ENCODE measurements at regions not wholly inside any gene's neighbourhood (a gene's known extent, or its start where the extent isn't known, plus 50 kb on each side); places are given as distances from the start of the nearest gene placed in this dataset.

DNA sequence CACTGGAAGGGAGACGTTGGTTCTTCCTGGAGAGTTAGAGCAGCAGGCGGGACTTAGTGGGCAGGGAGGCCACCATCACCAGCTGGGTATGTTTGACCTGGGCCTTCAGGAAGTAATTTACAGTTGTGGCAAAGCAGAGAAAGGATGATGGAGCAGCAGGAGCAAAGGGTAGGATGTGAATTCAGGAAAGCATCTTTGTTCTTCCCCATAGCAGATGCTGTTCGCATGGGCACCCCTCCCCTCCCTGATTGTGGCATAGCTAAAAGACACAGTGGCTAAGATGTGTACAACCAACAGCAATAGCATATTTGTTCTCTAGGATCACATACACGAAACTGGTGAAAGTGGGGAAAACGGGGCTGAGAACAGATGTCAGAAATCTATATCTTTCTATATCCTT is 56.3 kb upstream of the ITPRID1 start:
- ChIA-PET POLR2A (no interaction called here), CTCF (interaction anchor here (1.3 to 5.7 kb wide), 4 partner anchors 9 to 32 kb away, joined by 3 to 34 read pairs (median 4); no protein-coding TSS in a partner anchor)
- TF ChIP-seq CTCF (IDR thresholded peaks at IDR 0.05; ENCODE audit: control extremely low read depth, extremely low read depth, low read depth, missing control alignments), result no peak

DNA sequence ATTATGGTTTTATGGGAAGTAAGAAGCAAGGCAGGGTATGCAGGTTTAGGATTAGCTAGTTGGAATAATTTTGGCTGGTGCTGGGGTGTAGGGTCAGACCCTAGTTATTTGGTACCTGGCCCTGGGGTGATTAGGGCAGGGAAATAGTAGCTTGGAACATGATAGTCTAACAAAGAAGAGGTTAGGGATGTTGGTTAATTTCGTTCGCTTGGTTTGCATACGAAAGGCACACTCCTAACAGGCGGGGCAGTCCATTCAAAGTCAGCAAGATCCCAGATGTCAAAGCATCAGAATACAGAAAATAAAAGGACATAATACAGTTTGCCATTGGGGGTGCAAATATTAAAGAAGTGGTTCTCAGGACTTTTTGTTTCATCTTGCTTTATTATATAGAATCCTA is 55.7 kb upstream of the ITPRID1 start:
- DNase-seq (ENCODE audit: extremely low spot score), result no peak
- POLR2A ChIA-PET, result no interaction called here
- TF ChIP-seq CTCF (IDR thresholded peaks at IDR 0.05; ENCODE audit: control extremely low read depth, extremely low read depth, low read depth, missing control alignments), result no peak
- CTCF ChIA-PET, result interaction anchor here (1.0 to 5.7 kb wide), 4 partner anchors 10 to 85 kb away, joined by 3 to 34 read pairs (median 4); no protein-coding TSS in a partner anchor

More for the DNA sequence above, 56.3 kb upstream of the ITPRID1 start:
- DNase-seq (ENCODE audit: extremely low spot score), result no peak

GRCh38 chr7:31462636-31463035 is 51.3 kb upstream of the ITPRID1 start:
- no peak for DNase-seq (ENCODE audit: extremely low spot score)
- CTCF ChIA-PET, result interaction anchor here (0.9 kb wide), 1 partner anchor 14 kb away, joined by 3 read pairs; no protein-coding TSS in a partner anchor
- POLR2A ChIA-PET, result no interaction called here
- no peak for TF ChIP-seq CTCF (IDR thresholded peaks at IDR 0.05; ENCODE audit: control extremely low read depth, extremely low read depth, low read depth, missing control alignments)

All from GM10248 (cell line).